Vagina (tissue), 2 donors: ENCODE measurements at regions not wholly inside any gene's neighbourhood (a gene's known extent, or its start where the extent isn't known, plus 50 kb on each side); places are given as distances from the start of the nearest gene placed in this dataset.

Experiments used
- POLR2A ChIP-seq, 2 donors: fragments of 450-650 bp; IDR thresholded peaks; one replicate each; pipeline ENCODE4 v1.6.1; 2017; ENCODE audit warnings: antibody characterized with exemption in 2 of 2, mild to moderate bottlenecking in 2 of 2, moderate library complexity in 2 of 2
- POLR2AphosphoS5 ChIP-seq, 2 donors: sonication (generic); formaldehyde crosslinking; IDR thresholded peaks; one replicate each; pipeline ENCODE4 v1.9.0; 2017; ENCODE audit warnings: antibody characterized with exemption in 2 of 2, mild to moderate bottlenecking in 2 of 2, low read depth in 1 of 2; ENCODE audit not compliant: insufficient read depth in 1 of 2
- TF ChIP-seq, protein P1 (sequence below), 3 experiments: fragments of 450-650 bp in 2 of 3; fragments of 200-600 bp in 1 of 3; sonication (generic) in 1 of 3; IDR thresholded peaks; one replicate each; pipeline ENCODE4 v1.5.1; 2017 to 2019; ENCODE audit warnings: antibody characterized with exemption in 3 of 3, mild to moderate bottlenecking in 2 of 3, moderate library complexity in 2 of 3

GRCh38 chr7:106749165-106749564 lies 88.2 kb upstream of the CCDC71L start:
- TF ChIP-seq, protein P1, sequence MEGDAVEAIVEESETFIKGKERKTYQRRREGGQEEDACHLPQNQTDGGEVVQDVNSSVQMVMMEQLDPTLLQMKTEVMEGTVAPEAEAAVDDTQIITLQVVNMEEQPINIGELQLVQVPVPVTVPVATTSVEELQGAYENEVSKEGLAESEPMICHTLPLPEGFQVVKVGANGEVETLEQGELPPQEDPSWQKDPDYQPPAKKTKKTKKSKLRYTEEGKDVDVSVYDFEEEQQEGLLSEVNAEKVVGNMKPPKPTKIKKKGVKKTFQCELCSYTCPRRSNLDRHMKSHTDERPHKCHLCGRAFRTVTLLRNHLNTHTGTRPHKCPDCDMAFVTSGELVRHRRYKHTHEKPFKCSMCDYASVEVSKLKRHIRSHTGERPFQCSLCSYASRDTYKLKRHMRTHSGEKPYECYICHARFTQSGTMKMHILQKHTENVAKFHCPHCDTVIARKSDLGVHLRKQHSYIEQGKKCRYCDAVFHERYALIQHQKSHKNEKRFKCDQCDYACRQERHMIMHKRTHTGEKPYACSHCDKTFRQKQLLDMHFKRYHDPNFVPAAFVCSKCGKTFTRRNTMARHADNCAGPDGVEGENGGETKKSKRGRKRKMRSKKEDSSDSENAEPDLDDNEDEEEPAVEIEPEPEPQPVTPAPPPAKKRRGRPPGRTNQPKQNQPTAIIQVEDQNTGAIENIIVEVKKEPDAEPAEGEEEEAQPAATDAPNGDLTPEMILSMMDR (IDR thresholded peaks at IDR 0.05), result no peak
- no peak for TF ChIP-seq POLR2AphosphoS5 (IDR thresholded peaks at IDR 0.05; ENCODE audit: insufficient read depth in 1 of 2, low read depth in 1 of 2)
- TF ChIP-seq POLR2A (IDR thresholded peaks at IDR 0.05), result no peak
